ENCODE measurements at regions not wholly inside any gene's neighbourhood (a gene's known extent, or its start where the extent isn't known, plus 50 kb on each side); places are given as distances from the start of the nearest gene placed in this dataset.

DNA sequence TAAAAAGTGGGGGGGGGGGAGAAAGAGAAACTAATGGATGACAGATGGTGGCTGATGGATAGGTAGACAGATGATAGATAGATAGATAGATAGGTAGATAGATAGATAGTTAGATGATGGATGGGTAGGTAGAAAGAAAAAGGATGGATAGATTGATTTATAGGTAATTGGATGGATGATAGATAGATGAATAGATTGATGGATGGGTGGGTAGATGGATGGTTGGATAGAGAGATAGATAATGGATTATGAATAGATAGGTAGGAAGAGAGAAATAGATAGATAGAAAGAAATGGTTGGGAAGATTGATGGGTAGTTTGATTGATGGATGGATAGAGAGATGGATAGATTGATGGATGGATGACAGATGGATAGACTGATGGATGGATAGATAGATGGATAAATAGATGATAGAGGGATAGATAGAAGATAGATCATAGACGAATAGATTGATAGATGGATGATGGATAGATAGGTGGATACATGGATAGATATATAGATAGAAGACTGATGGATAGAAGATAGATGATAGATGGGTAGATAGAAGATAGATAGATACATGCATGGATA, 337.1 kb downstream of the C16orf95 start:
- no peak for DNase-seq (ENCODE audit: low read depth)

DNA sequence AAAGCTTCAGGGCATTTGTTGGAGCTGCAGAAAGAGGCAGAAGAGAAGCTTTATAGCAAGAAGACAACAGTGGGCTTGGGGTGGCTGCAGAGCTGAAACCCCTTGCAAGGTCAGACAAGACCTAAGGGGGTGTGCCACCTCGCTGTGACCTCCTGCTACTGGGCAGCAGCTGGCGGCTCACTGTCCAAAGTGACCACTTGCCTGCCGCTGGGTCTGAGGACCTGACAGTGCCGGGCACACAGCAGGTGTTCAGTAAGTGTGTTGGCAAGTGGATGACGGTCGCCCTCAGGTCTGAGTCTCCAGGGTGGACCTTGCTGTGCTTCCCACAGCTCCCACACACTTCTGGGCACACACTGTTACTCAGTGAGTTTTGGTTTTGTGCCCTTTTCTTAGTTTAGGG, 336.5 kb downstream of the C16orf95 start:
- no peak for DNase-seq (ENCODE audit: low read depth)

DNA sequence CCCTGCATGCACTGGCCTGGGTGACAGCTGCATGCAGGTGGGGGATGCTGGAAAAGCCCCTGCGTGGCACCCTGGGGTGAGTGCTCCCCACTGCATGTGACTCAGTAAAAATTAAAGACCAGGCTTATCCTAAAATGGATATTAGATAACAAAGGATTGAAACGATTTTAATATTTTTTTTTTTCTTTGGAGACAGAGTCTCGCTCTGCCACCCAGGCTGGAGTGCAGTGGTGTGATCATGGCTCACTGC, 334.9 kb downstream of the C16orf95 start:
- no peak for DNase-seq (ENCODE audit: low read depth)

DNA sequence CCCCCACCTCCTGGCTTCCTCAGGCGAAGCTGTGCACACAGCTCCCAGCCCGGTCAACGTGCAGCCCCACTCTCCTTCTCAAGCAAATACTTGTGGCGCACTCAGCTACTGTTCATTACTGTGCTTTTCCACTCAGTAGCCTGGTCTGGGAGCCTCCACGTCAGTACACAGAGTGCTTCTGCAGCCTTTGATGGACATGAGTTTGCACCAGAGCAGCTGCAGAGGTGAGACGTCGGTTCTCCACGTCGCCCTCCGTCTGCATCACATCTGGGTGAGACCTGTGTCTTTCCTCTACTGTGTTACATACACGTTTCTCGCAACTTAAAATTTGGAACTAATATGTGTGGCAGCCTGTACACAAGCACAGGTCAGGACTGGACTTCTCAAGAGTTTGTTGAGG, 334.3 kb downstream of the C16orf95 start:
- DNase-seq (ENCODE audit: low read depth) = no peak

DNA sequence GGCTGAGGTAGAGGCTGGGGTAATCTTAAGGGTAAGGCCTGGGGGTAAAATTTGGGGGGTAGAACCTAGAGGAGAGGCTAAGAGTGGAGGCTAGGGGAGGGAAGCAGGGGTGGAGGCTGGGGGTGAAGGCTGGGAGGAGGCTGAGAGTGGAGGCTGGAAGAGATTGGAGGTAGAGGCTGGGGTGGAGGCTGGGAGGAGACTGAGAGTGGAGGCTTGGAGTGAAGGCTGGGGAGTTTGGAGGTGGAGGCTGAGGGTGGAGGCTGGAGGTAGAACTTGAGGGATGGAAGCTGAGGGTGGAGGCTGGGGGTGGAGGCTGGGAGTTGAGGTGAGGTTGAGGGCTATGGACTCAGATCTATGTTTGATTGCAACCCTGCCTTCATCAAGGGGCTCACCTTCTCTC, 333.6 kb downstream of the C16orf95 start:
- no peak for DNase-seq (ENCODE audit: low read depth)

DNA sequence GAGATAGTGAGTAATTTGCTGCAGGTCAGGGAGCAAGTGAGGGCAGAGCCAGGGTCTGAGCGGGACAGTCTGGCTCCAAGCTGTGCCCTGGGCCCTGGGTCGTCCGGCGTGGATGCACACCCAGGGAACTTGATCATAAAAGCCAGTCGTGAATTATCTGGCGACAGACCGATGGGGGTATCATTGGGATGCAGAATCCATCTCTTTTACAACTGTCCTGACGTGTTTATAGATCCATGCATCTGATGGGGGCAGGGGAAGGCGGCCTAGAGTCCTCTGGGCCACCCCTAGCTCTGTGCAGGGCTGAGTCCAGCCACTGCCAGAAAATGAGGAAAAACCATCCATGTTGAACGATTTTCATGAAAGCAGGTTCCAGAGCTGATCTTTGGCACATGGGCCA, 332.8 kb downstream of the C16orf95 start:
- DNase-seq (ENCODE audit: low read depth) = no peak

DNA sequence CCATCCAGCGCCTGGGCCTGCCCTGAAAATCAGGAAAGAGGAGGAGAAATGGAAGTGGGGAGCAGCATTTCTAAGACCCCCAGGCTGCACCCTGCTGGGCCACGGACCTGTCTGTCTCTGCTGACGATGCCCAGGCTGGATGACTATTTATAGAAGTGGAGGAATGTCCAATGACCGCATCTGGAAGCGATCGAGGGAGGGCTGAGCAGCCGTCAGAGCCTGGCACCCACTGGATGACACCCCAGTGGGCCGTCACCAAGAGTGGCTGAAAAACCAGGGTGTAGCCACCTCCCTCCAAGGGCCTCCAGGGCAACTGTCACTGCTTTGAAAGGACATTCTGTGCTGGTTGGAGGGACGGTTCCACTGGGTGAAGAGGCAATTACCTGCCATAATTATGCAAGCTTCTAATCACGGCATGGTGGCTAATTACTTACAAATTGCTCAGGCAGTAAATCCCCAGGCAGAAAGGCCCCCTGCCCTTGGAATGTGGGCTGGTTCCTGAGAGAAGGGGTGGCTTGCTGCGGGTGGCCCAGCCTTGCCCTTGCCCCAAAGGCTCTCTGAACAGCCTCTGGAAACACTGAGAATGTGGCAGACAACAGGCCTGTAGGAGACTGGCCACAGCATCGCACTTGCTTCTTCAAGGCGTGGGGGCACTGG, 332.1 kb downstream of the C16orf95 start:
- no peak for DNase-seq (ENCODE audit: low read depth)

DNA sequence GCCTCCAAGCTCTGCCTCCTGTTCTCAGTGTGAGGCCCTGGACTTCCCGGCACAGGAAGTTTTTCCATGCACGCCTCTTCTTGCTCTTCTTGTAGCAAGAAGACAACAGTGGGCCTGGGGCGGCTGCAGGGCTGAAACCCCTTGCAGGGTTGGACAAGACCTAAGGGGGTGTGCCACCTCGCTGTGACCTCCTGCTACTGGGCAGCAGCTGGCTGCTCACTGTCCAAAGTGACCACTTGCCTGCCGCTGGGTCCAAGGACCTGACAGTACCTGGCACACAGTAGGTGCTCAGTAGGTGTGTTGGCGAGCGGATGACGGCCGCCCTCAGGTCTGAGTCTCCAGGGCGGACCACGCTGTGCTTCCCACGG, 331.6 kb downstream of the C16orf95 start:
- no peak for DNase-seq (ENCODE audit: low read depth)

DNA sequence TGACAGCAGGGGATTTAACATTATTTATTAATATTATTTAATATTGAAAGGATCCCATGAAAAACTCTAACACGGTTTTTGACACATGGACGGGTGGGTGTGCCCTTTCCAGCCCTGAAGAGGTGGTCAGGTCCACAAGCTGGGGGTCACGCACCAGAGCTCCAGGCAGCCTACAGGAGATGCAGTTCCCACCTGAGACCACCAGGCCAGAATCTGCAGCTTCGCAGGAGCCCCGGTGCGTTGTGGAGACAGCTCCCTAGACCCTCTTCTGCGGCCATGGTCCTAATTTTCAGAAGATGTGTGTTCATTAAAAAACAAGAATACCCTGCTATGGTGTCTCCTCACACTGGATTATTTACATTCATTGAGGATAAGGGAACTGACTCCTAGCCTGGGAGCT, 331.1 kb downstream of the C16orf95 start:
- DNase-seq (ENCODE audit: low read depth) = no peak

DNA sequence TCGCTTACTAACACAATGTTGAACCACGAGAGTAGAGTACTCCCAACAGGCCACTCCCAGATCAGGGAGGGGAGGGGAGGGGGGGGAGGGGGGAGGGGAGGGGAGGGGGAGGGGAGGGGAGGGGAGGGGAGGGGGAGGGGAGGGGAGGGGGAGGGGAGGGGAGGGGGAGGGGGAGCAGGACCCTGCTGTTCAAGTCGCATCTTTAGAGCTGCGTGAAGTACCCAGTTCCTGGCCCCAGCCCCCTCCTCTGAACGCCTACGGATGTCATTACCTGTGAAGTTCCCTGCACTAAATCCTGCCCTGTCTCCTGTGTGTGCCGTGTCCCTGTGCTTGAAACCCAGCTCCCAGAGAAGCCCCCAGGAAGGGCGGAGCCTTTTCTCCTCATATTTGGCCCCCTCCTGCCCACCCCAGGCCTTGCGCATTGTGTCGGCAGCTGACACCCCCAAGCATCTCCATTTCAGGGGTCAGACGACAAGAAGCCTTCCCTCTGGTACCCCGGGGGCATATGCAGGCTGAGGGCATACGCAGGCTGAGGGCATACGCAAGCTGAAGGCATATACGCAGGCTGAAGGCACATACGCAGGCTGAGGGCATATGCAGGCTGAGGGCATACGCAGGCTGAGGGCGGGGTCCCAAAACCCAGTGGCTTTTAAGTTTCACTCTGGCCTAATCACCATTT, 330.2 kb downstream of the C16orf95 start:
- DNase-seq (ENCODE audit: low read depth) = no peak

DNA sequence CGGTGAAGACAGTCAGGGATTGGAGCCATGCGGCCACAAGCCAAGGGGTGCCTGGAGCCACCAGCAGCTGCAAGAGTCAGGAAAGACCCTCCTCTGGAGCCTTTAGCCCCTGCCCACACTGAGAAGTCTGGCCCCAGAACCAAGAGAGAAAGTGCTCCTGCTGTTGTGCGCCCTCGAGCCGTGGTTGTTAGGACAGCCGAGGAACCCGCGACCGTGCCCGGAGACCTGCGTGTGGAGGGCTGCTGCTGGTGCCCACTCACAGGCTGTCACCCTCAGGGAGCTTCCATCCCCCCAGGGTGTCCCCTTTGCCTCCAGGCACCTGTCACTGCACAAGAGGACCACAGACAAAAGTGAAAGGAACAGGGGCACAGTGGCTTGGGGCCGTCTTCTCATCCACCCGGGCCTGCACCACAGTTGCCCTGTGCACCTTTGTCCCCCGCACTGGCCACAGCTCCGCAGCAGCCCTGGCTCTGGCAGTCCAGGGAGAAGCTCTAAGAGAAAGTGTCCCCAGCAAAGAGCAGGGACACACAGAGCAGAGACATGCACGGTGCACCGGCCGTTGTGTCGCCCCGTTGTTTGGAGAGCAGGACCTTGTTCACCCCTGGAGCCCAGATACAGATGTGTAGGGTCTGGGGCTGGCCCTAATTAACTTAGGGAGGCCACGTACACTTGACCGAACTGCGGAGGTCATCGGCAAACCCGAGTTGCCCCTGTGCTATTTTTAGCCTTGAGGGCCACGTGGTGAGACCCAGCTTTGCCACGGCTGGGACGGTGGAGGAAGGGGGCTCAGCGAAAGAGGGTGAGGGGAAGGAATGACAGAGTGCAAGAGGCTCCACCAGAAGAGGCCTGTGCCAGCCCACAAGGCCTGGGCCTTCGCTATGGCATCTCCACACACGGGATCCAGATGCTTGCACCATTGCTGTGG, 329.2 kb downstream of the C16orf95 start:
- no peak for DNase-seq (ENCODE audit: low read depth)

DNA sequence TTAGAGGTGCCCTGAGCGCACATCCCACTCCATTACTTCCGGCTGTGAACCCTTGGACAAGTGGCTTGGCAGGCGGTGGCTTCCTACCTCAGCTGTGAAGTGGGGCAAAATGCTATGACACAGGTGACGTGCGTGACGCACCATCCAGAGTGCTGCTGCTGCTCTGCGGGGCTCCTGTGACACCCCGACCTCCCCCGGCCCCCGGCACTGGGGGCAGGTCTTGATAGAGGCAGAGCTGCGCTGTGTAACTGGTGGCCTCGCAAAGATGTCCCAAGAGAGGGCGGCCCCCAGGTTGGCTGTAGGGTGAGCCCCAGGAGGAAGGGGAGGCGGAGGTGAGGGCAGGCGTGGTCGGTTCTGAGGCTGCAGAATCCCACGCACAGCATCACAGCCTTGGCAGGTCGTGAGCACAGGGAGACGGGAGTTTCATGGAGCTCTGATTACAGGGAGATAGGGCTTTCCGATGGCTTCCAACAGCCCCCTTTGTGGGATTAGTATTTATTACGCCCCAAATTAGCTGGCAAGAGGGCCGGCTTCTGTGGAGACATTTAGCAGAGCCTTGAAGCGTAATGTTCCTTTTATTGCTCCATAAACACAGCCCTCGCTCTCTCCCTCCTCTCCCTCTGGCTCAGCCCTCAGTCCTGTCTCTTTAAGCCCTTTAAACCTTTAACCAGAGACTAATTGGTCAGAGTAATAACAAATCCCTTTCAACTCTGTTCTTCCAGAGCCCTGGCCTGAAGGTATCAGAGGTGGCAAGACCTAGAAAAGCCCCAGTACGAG, 328.1 kb downstream of the C16orf95 start:
- no peak for DNase-seq (ENCODE audit: low read depth)

DNA sequence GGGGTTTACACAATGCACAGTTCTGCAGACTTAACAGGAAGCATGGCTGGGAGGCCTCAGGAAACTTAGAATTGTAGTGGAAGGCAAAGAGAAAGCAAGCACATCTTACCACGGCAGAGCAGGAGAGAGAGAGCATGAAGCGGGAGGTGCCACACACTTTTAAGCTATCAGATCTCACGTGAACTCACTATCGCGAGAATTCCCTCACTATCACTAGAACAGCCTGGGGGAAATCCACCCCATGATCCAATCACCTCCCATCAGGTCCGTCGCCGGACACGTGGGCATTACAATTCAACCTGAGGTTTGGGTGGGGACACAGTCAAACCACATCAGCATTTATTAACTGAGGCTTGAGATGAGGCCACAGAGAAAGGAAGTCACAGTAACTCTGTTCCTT, 326.7 kb downstream of the C16orf95 start:
- DNase-seq (ENCODE audit: low read depth) = no peak

DNA sequence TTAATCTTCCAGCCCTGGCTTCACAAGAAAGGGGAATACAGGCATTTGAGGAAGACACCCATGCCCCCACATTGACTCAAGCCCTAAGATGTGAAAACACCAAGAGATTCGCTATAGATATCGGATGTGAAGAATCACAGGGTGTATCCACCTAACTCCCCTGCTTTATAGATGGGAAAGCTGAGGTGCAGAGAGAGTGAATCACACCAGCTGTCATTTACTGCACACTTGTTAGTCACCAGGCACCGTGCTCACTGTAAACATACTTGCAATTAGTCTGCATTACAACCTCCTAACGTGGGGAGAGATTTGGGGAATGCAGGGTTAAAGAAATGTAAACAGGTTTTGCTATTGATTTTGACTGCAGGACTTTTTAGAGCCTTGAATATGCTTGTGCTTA, 325.5 kb downstream of the C16orf95 start:
- DNase-seq (ENCODE audit: low read depth) = no peak

DNA sequence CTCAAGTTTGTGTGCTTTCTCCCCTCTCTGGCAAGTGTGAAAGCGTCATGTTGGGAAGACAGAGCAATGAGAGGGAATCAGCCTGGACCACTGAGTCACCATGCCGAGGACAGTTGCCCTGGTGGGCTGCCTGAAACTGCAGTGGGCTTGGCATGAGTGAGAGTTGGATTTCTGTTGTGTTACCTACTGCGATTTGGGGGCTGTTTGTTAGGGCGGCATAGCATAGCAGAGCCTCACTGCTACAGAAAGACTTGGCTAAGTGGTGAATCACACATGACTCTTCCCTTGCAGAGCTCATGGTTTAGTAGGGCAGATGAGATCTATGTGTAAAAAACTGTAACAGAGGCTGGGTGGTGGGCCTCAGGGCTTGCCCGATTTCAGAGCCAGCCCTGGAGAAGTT, 324.6 kb downstream of the C16orf95 start:
- DNase-seq (ENCODE audit: low read depth) = no peak

DNA sequence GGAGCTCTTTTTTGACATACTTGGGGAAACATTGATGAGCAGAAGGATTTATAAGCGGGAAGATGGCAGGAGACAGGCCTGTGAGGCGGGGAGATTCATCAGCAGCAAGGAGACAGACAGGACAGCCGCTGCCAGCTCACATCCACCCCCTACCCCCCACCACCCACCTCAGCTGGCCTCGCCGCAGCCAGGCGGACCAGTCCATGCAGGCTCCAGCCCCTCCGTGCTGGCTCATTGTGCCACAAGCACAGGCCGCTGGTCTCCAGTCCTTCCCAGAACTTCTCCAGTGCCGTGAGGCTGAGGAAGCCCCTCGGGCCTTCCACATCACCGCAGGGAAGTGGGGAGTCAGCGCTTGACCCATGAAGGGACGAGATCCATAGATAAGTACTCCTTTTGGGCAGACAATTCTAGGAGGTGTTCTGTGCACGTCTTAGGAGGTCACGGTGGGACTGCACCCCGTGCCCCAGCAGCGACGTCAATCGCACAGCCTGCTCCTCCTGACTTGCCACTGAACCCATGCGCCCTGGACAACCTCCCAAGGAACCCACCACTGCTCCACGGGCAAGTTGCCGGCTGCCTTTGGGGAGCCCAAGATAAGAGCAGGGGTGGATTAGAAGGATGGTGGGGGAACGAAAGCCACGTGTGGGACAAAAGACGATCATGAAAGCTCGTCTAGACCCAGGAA, 323.6 kb downstream of the C16orf95 start:
- no peak for DNase-seq (ENCODE audit: low read depth)

DNA sequence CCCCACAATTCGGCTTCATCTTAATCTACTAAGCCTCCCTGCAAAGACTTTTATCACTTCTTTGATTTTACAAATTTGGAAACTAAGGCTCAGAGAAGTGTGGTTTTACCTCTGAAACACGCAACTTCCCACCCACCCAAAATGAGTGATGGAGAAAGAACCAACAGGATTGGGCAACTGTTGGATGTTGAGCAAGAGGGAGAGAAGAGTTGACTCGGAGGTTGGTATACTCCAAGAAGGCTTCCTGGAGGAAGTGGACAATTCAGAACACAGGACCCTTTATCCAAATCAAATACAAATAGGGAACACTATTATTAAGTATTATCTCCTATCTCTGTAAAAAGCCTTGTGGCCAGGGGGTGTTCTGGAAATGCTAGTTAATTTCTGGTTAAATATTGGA, 323.0 kb downstream of the C16orf95 start:
- no peak for DNase-seq (ENCODE audit: low read depth)

DNA sequence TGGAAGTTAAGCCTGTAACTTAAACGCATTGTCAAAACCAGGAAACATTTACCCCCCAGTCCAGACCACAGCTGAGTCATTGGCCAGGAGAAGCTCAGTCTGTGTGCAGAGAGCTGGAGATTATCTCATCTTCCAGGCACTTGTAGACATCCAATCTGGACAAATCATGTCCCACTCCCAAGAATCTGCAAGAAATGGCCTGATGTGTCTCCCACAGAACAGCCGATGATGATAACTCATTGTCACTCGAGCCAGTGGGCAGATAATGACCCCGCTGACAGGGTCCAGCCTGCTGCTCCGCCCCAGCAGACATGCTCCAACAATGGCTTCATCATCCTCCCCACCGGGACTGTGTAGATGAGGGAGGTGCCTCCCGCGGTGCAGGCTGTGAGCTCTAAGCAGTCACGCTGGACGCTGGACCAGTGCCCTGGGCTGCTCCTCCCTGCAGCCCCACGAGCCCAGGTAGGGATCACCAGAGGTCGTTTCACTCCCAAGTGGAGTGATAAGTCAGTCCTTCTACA, 322.5 kb downstream of the C16orf95 start:
- DNase-seq (ENCODE audit: low read depth) = no peak

DNA sequence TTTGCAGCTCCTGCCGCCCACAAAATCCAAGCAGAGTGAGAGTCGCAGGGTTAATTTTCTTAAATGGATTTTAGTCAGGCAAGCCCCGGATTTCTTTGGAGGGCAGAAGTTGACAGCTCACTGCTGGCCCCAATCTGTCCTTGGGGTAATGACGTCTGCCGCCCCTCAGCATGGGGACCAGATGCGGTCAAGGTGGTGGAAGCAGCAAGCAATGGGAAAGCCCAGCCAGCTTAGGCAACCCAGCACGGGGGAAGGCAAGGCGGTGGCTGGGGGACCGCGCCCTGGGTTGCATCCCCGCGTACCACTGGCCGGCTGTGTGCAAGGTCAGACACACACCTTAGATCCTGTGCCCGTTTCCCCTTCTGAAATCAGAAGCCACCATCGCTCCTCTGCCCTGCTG, 321.7 kb downstream of the C16orf95 start:
- no peak for DNase-seq (ENCODE audit: low read depth)

DNA sequence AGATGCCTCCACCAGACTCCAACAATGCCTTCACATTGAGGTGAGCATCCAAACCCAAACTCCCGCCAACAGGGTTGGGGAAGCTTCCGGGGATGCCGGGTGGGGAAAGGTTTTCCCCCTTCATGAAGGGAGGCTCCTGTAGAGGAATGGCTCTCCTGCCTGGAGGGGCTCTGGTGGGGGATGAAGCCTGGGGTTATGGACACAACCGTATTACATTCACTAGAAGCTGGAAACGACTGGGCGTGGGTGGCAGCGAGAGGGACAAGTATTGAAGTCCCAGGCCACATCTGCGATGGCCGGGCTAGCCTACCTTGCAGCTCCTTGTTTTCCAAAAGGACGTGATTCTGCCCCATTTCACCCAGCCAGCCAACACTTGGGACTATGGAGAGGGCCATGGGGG, 321.1 kb downstream of the C16orf95 start:
- DNase-seq (ENCODE audit: low read depth) = no peak

DNA sequence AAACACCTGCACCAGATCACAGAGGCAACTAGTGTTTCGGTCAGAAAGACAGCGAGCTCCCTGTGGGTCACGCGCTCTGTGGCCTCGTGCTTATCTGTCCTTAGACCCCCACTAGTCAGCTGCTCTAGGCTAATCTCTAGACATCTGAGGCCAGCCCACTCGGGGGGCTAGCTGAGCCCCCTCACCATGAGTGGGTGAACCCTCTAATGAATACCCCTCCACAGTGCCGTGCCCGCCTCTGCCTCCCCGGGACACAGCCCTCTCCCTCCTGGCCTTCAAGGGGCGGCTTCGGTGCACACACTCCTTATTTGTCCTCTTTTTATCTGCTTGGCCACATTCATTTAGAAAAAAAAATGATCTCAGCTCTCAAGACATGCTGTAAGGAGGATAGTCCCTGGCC, 320.1 kb downstream of the C16orf95 start:
- no peak for DNase-seq (ENCODE audit: low read depth)

Measured in stimulated activated CD8-positive, alpha-beta memory T cell treated with anti-CD3 and anti-CD28 coated beads, Interleukin-15, amount 100 ng/mL, for 1 hour (primary cell).